HL-60 (cell line): ENCODE measurements at regions not wholly inside any gene's neighbourhood (a gene's known extent, or its start where the extent isn't known, plus 50 kb on each side); places are given as distances from the start of the nearest gene placed in this dataset.

Experiments
- DNase-seq, 2 experiments: peaks; one replicate each; pipeline ENCODE4 v3.0.0-alpha.2; 2010 to 2020; ENCODE audit warnings: low read depth in 1 of 2, low spot score in 1 of 2
- H3K27ac ChIP-seq: fragments of 250-450 bp; sonication (Bioruptor Pico); replicated peaks from 2 replicates; pipeline ENCODE4 v1.5.1; 2020; ENCODE audit warnings: mild to moderate bottlenecking, moderate library complexity
- H3K27me3 ChIP-seq: fragments of 250-450 bp; sonication (Bioruptor Pico); 2 replicates; pipeline ENCODE4 v1.5.1; 2021; ENCODE audit warnings: mild to moderate bottlenecking, moderate library complexity; ENCODE audit not compliant: insufficient read depth, poor library complexity, severe bottlenecking
- H3K4me3 ChIP-seq: replicated peaks from 2 replicates; pipeline ENCODE4 v1.5.1; 2011; ENCODE audit warnings: mild to moderate bottlenecking, control low read depth, low read length; ENCODE audit not compliant: insufficient read depth
- CTCF ChIP-seq: IDR thresholded peaks from one replicate; pipeline ENCODE4 v1.5.1; 2011; ENCODE audit warnings: low read length, control low read depth, inconsistent platforms; ENCODE audit not compliant: insufficient read depth
- GABPA ChIP-seq: IDR thresholded peaks from 2 replicates; pipeline ENCODE4 v1.6.1; 2012; ENCODE audit warnings: low read depth
- POLR2AphosphoS5 ChIP-seq: IDR thresholded peaks from 2 replicates; pipeline ENCODE4 v1.6.1; 2012; ENCODE audit warnings: low read depth
- REST ChIP-seq: IDR thresholded peaks from 2 replicates; pipeline ENCODE4 v1.6.1; 2012; ENCODE audit warnings: low read depth; ENCODE audit not compliant: insufficient replicate concordance
- SPI1 ChIP-seq: IDR thresholded peaks from 2 replicates; pipeline ENCODE4 v1.6.1; 2012; ENCODE audit warnings: low read depth, mild to moderate bottlenecking, borderline replicate concordance

- Histone ChIP-seq H3K27ac (no peak overlapping the region), H3K4me3 (peak overlapping the region; percentile 41), H3K27me3 (no peaks in the 10 kb centered on the region)
- peak; percentile 62 to 76 for DNase-seq
- TF ChIP-seq GABPA = peak; percentile 70
- no peak for TF ChIP-seq REST
- no peak for TF ChIP-seq SPI1
- no peak for TF ChIP-seq POLR2AphosphoS5
- peak; percentile 34 for TF ChIP-seq CTCF
These were observed 118.3 kb upstream of the SIRPA start for GRCh38 chr20:1776681-1777475.

- no peak for DNase-seq
- H3K4me3 ChIP-seq = no peak overlapping the region
- TF ChIP-seq CTCF (no peak), REST (no peak), POLR2AphosphoS5 (no peak), GABPA (no peak), SPI1 (no peak)
- H3K27me3 ChIP-seq = no peaks in the 10 kb centered on the region
- no peak overlapping the region for H3K27ac ChIP-seq
These were observed 117.5 kb upstream of the SIRPG start for GRCh38 chr20:1775117-1775516.

- DNase-seq = no peak
- no peak overlapping the region for H3K27ac ChIP-seq
- no peak overlapping the region for H3K4me3 ChIP-seq
- H3K27me3 ChIP-seq = no peaks in the 10 kb centered on the region
- no peak for TF ChIP-seq POLR2AphosphoS5
- TF ChIP-seq REST = no peak
- no peak for TF ChIP-seq GABPA
- TF ChIP-seq CTCF = no peak
- TF ChIP-seq SPI1 = no peak
These were observed 116.9 kb upstream of the SIRPG start for GRCh38 chr20:1774479-1774878.
